IMR-90 (cell line): ENCODE measurements at regions not wholly inside any gene's neighbourhood (a gene's known extent, or its start where the extent isn't known, plus 50 kb on each side); places are given as distances from the start of the nearest gene placed in this dataset.

Experiments
- ATAC-seq: fragments of 200-7000 bp; cut with Tn5 transposase; 2 replicates; pipeline ENCODE4 v1.9.1; 2020; ENCODE audit warnings: low read depth, mild to moderate bottlenecking, moderate library complexity
- BruUV-seq: library from RNA; stranded (reverse); fragments of 400-500 nt; replicated peaks from 2 replicates; lab custom pipeline; 2021; lab: Mats Ljungman, UMichigan
- CTCF ChIA-PET: fragments of 300-600 bp; formaldehyde crosslinking; extraction: SDS; loops from one replicate; lab custom pipeline; 2021; ENCODE audit warnings: antibody characterized with exemption; lab: Yijun Ruan, JAX
- POLR2A ChIA-PET: fragments of 300-600 bp; sonication (Branson Sonifier 250); formaldehyde crosslinking; loops from one replicate; lab custom pipeline; 2022; ENCODE audit warnings: antibody characterized with exemption; ENCODE audit not compliant: unreplicated experiment; lab: Charles Lee
- DNase-seq: peaks from one replicate; pipeline ENCODE4 v3.0.0; 2013
- H2AFZ ChIP-seq: replicated peaks from 2 replicates; pipeline ENCODE3; 2013; ENCODE audit warnings: low read length, mild to moderate bottlenecking; ENCODE audit not compliant: poor library complexity
- H2AK5ac ChIP-seq: 2 replicates; pipeline ENCODE4 v1.6.1; 2013; ENCODE audit warnings: low read depth, low read length, inconsistent platforms
- H2AK9ac ChIP-seq: replicated peaks from 2 replicates; pipeline ENCODE3; 2013; ENCODE audit warnings: mild to moderate bottlenecking, low read depth, low read length, moderate library complexity; ENCODE audit not compliant: poor library complexity
- H2BK120ac ChIP-seq: 2 replicates; pipeline ENCODE4 v1.6.1; 2013; ENCODE audit warnings: low read depth, low read length, inconsistent platforms
- H2BK15ac ChIP-seq: 3 replicates; pipeline ENCODE4 v1.6.1; 2013; ENCODE audit warnings: low read depth, low read length, inconsistent platforms
- H2BK20ac ChIP-seq: 2 replicates; pipeline ENCODE4 v1.6.1; 2013; ENCODE audit warnings: low read depth, mild to moderate bottlenecking, inconsistent platforms, low read length, moderate library complexity
- H2BK5ac ChIP-seq: 2 replicates; pipeline ENCODE4 v1.6.1; 2013; ENCODE audit warnings: mild to moderate bottlenecking, low read depth, low read length, inconsistent platforms; ENCODE audit not compliant: poor library complexity, severe bottlenecking
- H3K14ac ChIP-seq: replicated peaks from 2 replicates; pipeline ENCODE4 v1.6.1; 2013; ENCODE audit warnings: low read depth, low read length, inconsistent platforms
- H3K18ac ChIP-seq: 2 replicates; pipeline ENCODE4 v1.6.1; 2013; ENCODE audit warnings: low read depth, low read length, control low read depth
- H3K23ac ChIP-seq: 2 replicates; pipeline ENCODE4 v1.6.1; 2013; ENCODE audit warnings: low read depth, low read length, inconsistent platforms
- H3K27ac ChIP-seq: 2 replicates; pipeline ENCODE4 v1.5.1; 2013; ENCODE audit warnings: mild to moderate bottlenecking, control low read depth, low read length; ENCODE audit not compliant: insufficient read depth
- H3K27me3 ChIP-seq: 2 replicates; pipeline ENCODE4 v1.6.1; 2013; ENCODE audit warnings: low read length; ENCODE audit not compliant: control insufficient read depth, insufficient read depth
- H3K36me3 ChIP-seq: 2 replicates; pipeline ENCODE4 v1.6.1; 2013; ENCODE audit warnings: low read length, mixed read lengths; ENCODE audit not compliant: control insufficient read depth, insufficient read depth
- H3K4ac ChIP-seq: 2 replicates; pipeline ENCODE4 v1.6.1; 2013; ENCODE audit warnings: low read depth, low read length, inconsistent platforms
- H3K4me1 ChIP-seq: 2 replicates; pipeline ENCODE4 v1.6.1; 2013; ENCODE audit warnings: low read length, mixed read lengths; ENCODE audit not compliant: control insufficient read depth, insufficient read depth
- H3K4me2 ChIP-seq: 2 replicates; pipeline ENCODE4 v1.6.1; 2013; ENCODE audit warnings: low read depth, mild to moderate bottlenecking, control low read depth, low read length, moderate library complexity
- H3K4me3 ChIP-seq: 2 replicates; pipeline ENCODE4 v1.5.1; 2013; ENCODE audit warnings: low read depth, mild to moderate bottlenecking, control low read depth, low read length, moderate library complexity; ENCODE audit not compliant: insufficient read depth
- H3K56ac ChIP-seq: 2 replicates; pipeline ENCODE4 v1.6.1; 2013; ENCODE audit warnings: low read length, inconsistent platforms; ENCODE audit not compliant: insufficient read depth; ENCODE audit errors: extremely low read depth
- H3K79me1 ChIP-seq, 2 experiments: 2 replicates each; pipeline ENCODE4 v1.6.1; 2013; ENCODE audit warnings: low read length in 2 of 2, inconsistent platforms in 1 of 2, low read depth in 1 of 2
- H3K9ac ChIP-seq: 2 replicates; pipeline ENCODE4 v1.6.1; 2013; ENCODE audit warnings: low read depth, low read length, control low read depth
- H3K9me1 ChIP-seq: 2 replicates; pipeline ENCODE4 v1.6.1; 2013; ENCODE audit warnings: low read length, inconsistent platforms; ENCODE audit not compliant: insufficient read depth
- H3K9me3 ChIP-seq: 2 replicates; pipeline ENCODE4 v1.6.1; 2013; ENCODE audit warnings: low read length; ENCODE audit not compliant: control insufficient read depth, insufficient read depth
- H4K20me1 ChIP-seq: 2 replicates; pipeline ENCODE4 v1.6.1; 2013; ENCODE audit warnings: low read length, inconsistent platforms; ENCODE audit not compliant: insufficient read depth
- H4K5ac ChIP-seq: 2 replicates; pipeline ENCODE4 v1.6.1; 2013; ENCODE audit warnings: mild to moderate bottlenecking, low read depth, low read length, control low read depth
- H4K8ac ChIP-seq, 2 experiments: 2 replicates each; pipeline ENCODE4 v1.6.1; 2013; ENCODE audit warnings: low read depth in 2 of 2, low read length in 2 of 2, control low read depth in 1 of 2, inconsistent platforms in 1 of 2
- H4K91ac ChIP-seq: 2 replicates; pipeline ENCODE4 v1.6.1; 2013; ENCODE audit warnings: low read depth, low read length, inconsistent platforms; ENCODE audit not compliant: insufficient read depth
- BHLHE40 ChIP-seq: fragments of 150-350 bp; IDR thresholded peaks from 2 replicates; pipeline ENCODE4 v1.6.1; 2016; ENCODE audit warnings: mild to moderate bottlenecking, low read depth, low read length
- CEBPB ChIP-seq: IDR thresholded peaks from 2 replicates; pipeline ENCODE4 v1.6.1; 2012; ENCODE audit warnings: low read depth, low read length, improper control_type of control experiment
- CHD1 ChIP-seq: IDR thresholded peaks from 2 replicates; pipeline ENCODE4 v1.6.1; 2012; ENCODE audit warnings: low read depth, low read length, improper control_type of control experiment
- CTCF ChIP-seq: conservative IDR thresholded peaks from 2 replicates; pipeline ENCODE4 v1.5.1; 2012; ENCODE audit warnings: mild to moderate bottlenecking, low read depth, low read length, improper control_type of control experiment
- ELK1 ChIP-seq: fragments of 150-350 bp; IDR thresholded peaks from 2 replicates; pipeline ENCODE4 v1.6.1; 2016; ENCODE audit warnings: low read depth, mild to moderate bottlenecking, low read length, moderate library complexity, borderline replicate concordance
- FOS ChIP-seq: fragments of 150-350 bp; IDR thresholded peaks from 2 replicates; pipeline ENCODE4 v1.6.1; 2016; ENCODE audit warnings: low read depth, low read length
- MAFK ChIP-seq: IDR thresholded peaks from 2 replicates; pipeline ENCODE4 v1.6.1; 2012; ENCODE audit warnings: low read depth, low read length, improper control_type of control experiment
- MAZ ChIP-seq: IDR thresholded peaks from 2 replicates; pipeline ENCODE4 v1.6.1; 2012; ENCODE audit warnings: low read depth, mild to moderate bottlenecking, low read length, improper control_type of control experiment, moderate library complexity, borderline replicate concordance
- MXI1 ChIP-seq: IDR thresholded peaks from 2 replicates; pipeline ENCODE4 v1.6.1; 2012; ENCODE audit warnings: low read depth, mild to moderate bottlenecking, low read length, moderate library complexity, borderline replicate concordance
- NFE2L2 ChIP-seq: fragments of 150-350 bp; IDR thresholded peaks from 2 replicates; pipeline ENCODE4 v1.6.1; 2016; ENCODE audit warnings: low read depth, mild to moderate bottlenecking, low read length
- POLR2A ChIP-seq: IDR thresholded peaks from 2 replicates; pipeline ENCODE4 v1.6.1; 2012; ENCODE audit warnings: mild to moderate bottlenecking, low read depth, low read length
- RAD21 ChIP-seq: IDR thresholded peaks from 2 replicates; pipeline ENCODE4 v1.6.1; 2012; ENCODE audit warnings: low read length, improper control_type of control experiment
- RFX5 ChIP-seq: IDR thresholded peaks from 2 replicates; pipeline ENCODE4 v1.8.0; 2012; ENCODE audit warnings: low read depth, mild to moderate bottlenecking, low read length, moderate library complexity
- SMC3 ChIP-seq: fragments of 150-350 bp; IDR thresholded peaks from 2 replicates; pipeline ENCODE4 v1.6.1; 2016; ENCODE audit warnings: low read depth, mild to moderate bottlenecking, antibody characterized with exemption, low read length, moderate library complexity
- WGBS, 2 experiments: methylation state at CpG; one replicate each; pipeline versions ENCODE4 v1.1.5 to v1.1.7; 2013; ENCODE audit warnings: missing lambda C conversion rate in 2 of 2; ENCODE audit not compliant: insufficient read length in 1 of 2; ENCODE audit errors: extremely low coverage in 2 of 2; 5-methylcytosine and 5-hydroxymethylcytosine counted together
- dilution Hi-C: fragments of 300-500 bp; cut with HindIII; formaldehyde crosslinking; loops from one replicate; pipeline ENCODE4 v1.14.3; 2018; ENCODE audit warnings: low sequenced_read_pairs; ENCODE audit not compliant: unreplicated experiment
- in situ Hi-C: fragments of 300-500 bp; cut with MboI; formaldehyde crosslinking; loops from 3 replicates; pipeline ENCODE4 v1.14.3; 2019; ENCODE audit warnings: low sequenced_read_pairs, inconsistent platforms, mixed read lengths
- intact Hi-C: fragments of 100-400 bp; cut with micrococcal nuclease; formaldehyde crosslinking; loops from 2 replicates; pipeline ENCODE4 v1.10.0; 2022

GRCh38 chrX:78574306-78574705 lies 84.8 kb downstream of the RTL3 start:
- ATAC-seq, result no peak
- Histone ChIP-seq H3K27ac (no peak overlapping the region), H3K18ac (no peak overlapping the region), H3K9ac (no peak overlapping the region), H3K36me3 (no peaks in the 10 kb centered on the region), H3K79me1 (no peaks in the 10 kb centered on the region), H3K4me2 (no peak overlapping the region), H4K91ac (no peak overlapping the region), H2AFZ (no peak overlapping the region), H4K8ac (no peak overlapping the region), H2BK5ac (no peak overlapping the region), H3K56ac (no peak overlapping the region), H2BK120ac (no peak overlapping the region), H3K9me3 (no peaks in the 10 kb centered on the region), H2AK9ac (no peak overlapping the region), H3K14ac (no peak overlapping the region), H3K4me1 (no peaks in the 10 kb centered on the region), H2BK15ac (no peak overlapping the region), H3K4me3 (no peak overlapping the region), H2BK20ac (no peak overlapping the region), H4K20me1 (no peaks in the 10 kb centered on the region), H3K9me1 (no peaks in the 10 kb centered on the region), H4K5ac (no peak overlapping the region), H3K27me3 (no peaks in the 10 kb centered on the region), H3K23ac (no peak overlapping the region), H2AK5ac (no peak overlapping the region), H3K4ac (no peak overlapping the region)
- no peak for DNase-seq
- CTCF ChIA-PET, result no interaction called here
- no TSS peak for BruUV-seq
- WGBS, 2 experiments, result 63% methylated on average over 1 of the region's 3 CpGs; no CpG with 5 or more reads in 1 of the 2 experiments
- dilution Hi-C loops (no loop called here), in situ Hi-C loops (loop anchor here (25.0 kb wide), 1 partner anchor 513 kb away; no protein-coding TSS in a partner anchor), intact Hi-C loops (no loop called here)
- POLR2A ChIA-PET, result no interaction called here
- TF ChIP-seq ELK1 (no peak), CEBPB (no peak), POLR2A (no peak), MAFK (no peak), MXI1 (no peak), SMC3 (no peak), MAZ (no peak), NFE2L2 (no peak), RAD21 (no peak), BHLHE40 (no peak), CTCF (no peak), CHD1 (no peak), FOS (no peak), RFX5 (no peak)
